AG20443 (cell line): ENCODE measurements at regions not wholly inside any gene's neighbourhood (a gene's known extent, or its start where the extent isn't known, plus 50 kb on each side); places are given as distances from the start of the nearest gene placed in this dataset.

Source experiments
- DNase-seq: peaks from one replicate; pipeline ENCODE4 v3.0.0; 2012; ENCODE audit warnings: low spot score, mixed read lengths

GRCh38 chr13:59494151-59494550 lies 669.6 kb downstream of the DIAPH3 start:
- no peak for DNase-seq

- peak; percentile 67 for DNase-seq
Measured at GRCh38 chr13:59494560-59494970, 669.2 kb downstream of the DIAPH3 start.

DNA sequence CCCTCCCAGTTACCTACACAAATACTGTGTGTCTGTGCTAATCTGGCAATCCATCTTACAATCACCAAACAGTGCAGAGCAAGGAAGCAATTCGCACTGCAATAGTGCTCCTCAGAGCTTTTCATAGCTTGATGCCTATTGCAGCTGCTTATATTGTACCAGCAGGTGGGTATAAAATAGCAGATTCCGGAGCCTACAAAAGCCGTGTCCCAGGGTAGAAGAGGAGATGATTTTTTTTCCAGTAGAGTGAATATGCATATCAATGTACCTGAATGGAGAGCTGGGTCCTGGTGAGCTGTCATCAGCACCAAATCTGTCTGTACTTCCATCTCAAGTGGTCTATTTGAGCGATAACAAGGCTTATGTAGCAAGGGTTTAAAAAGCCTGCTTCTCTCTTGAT lies 668.4 kb downstream of the DIAPH3 start:
- DNase-seq = no peak

DNA sequence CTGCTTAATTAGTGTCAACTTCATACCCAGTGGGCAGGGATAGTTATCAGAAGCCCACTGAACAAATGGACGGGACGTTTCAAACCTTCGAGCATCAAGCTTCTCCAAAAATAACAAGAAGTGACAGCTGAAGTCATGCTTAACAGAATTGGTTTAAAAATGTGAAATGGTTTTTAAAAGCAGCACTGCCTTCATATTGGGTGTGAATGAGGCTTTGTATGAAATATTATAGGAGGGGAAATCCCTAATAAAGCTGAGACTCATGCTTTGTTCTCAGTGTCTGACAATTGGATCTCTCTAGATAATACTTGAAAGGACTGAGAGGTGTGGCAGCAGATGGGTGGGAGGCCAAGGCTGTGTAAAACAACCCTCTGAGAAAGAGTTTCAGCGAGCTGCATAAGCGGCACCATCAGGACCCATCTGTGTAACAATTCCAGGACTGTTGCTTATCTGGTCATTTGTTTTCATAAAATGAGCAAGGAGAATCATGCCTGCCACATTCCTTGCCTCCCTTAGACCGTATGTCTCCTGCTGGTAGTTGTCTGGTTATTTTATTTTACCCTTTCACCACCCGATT lies 667.7 kb downstream of the DIAPH3 start:
- no peak for DNase-seq

- no peak for DNase-seq
Measured at GRCh38 chr13:59497621-59498247, 666.0 kb downstream of the DIAPH3 start.

DNA sequence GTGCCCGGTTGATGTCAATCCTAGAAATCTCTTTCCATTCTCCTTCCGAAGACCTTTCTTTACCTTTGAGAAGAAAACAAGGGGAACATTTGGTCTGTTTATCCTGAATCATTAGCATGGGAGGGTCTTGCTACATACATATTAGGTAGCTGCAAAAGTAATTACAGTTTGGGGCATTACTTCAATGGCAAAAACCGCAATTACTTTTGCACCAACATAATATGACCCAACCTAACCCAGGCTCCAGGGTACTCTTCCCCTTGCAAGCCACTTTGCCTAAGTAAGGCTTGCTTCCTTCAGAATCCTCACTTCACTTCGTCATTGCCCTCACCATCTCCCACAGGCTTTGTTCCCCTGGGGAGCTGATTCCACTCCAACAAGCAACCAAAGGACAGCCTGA lies 662.7 kb downstream of the DIAPH3 start:
- no peak for DNase-seq

DNA sequence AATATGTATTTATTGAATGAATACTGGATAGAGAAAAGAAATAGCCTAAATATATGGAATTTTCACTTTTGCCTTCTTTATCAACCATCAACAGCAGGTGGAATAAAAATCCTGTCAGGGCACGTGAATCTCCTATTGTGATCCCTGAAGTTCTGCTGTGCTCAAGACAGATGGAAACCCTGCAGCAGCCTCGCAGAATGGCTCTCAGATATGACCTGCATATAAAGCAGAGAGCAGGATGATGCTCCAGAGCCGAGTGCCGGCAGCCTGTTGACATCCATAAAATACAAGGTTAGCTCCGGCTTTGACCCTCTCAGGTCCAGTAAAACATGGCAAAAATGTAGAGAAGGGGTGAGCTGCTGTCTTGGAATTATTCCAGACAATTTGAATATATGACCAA lies 659.3 kb downstream of the DIAPH3 start:
- no peak for DNase-seq

DNA sequence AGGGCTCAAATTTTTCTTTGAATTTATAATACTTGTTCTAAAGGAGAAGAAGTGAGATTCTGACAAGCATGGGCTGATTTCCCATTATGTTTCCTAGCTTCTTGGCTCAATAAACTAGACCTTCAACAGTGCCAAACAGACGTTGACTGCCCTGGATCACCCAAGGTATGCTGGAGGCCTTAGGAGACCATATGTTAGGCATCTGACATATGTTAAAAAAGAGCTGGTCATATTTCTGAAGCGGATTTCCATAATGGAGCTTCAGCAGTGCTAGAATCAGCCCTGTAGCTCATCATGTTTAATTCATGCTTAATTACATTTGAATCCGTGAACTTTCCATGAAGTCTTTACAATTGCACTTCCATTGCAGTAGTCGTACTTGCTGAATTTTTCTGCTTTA lies 653.3 kb downstream of the DIAPH3 start:
- no peak for DNase-seq

DNA sequence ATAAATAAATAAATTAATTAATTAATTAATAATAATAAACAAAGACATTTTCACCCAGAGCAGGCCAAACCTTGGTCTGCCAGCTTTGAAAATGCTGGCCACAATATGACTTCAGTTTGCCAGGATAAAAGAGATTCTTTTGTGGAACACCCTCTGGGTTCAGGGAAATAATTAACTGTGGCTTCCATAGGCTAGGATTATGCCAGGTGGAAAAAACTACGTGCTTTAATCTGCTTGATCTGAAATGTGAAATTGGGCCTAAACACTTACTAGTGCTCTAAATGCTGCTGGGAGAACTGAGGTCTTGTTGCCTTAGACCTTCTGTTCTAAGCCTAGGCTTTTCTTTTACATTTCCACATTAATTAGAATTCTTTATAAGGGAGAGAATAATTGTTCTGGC lies 650.0 kb downstream of the DIAPH3 start:
- DNase-seq = no peak

DNA sequence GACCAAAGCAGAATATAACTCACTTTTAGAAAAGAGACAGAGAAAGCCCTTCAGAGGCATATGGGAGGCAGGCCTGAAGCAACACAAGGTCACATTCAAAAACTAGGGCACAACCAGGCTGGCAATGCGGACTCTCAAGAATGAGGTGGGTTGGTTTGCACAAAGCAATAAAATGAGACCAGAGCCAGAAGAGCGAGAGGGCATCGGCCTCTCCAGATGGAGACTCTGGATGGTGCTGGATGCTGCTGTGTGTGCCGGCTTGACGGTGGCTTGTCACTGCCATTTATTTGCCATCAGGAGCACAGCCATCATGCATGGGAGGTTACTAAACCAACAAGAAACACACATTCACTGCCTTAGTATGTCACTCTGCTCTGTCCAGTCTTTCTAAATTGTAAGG lies 649.4 kb downstream of the DIAPH3 start:
- DNase-seq = no peak

DNA sequence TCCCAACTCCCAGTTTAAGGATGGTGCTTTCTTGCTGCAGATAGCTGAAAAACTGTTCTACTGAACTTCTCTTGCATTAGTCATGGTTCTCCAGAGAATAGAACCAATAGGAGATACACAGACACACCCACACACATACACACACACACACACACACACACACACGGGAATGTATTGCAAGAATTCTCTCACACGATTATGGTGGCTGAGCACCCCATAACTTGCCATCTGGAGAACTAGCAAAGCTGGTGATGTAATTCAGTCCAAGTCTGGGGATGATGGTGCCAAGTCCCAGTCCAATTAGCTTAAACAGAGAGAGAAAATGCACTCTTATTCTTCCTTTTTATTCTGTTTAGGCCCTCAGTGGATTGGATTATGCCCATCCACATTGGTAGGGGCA lies 643.9 kb downstream of the DIAPH3 start:
- DNase-seq = no peak

DNA sequence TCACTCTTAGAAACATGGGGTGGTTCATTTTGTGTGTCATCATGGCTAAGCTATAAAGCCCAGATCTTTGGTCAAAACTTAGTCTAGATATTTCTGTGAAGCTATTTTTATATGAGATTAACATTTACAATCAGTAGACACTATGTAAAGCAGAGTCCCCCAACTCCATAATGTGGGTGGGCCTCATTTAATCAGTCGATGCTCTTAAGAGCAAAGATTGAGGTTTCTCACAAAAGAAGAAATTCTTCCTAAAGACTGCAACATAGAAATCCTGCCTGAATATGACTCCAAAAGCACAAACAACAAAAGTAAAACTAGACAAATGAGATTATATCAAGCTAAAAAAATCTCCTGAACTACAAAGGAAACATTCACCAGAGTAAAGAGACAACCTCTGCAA lies 642.2 kb downstream of the DIAPH3 start:
- no peak for DNase-seq

DNA sequence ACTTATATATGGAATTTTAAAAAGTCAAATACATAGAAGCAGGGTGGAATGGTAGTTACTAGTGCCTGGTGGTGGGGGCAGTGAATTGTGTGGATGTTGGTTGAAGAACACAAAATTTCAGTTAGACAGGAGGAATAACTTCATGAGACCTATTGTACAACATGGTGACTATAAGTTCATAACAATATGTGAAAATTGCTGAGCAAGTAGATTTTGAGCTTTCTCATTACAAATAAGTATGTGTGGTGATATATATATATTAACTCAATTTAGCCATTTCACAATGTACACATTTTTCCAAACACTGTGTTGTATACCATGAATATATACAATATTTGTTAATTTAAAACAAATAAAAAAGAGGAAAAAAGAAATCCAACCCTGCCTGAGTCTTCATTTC lies 641.1 kb downstream of the DIAPH3 start:
- DNase-seq = no peak

GRCh38 chr13:59527500-59527899 lies 636.2 kb downstream of the DIAPH3 start:
- no peak for DNase-seq

- peak; percentile 38 for DNase-seq
Measured at GRCh38 chr13:59531571-59532091, 632.1 kb downstream of the DIAPH3 start.

GRCh38 chr13:59532405-59532804 lies 631.3 kb downstream of the DIAPH3 start:
- DNase-seq = no peak

DNA sequence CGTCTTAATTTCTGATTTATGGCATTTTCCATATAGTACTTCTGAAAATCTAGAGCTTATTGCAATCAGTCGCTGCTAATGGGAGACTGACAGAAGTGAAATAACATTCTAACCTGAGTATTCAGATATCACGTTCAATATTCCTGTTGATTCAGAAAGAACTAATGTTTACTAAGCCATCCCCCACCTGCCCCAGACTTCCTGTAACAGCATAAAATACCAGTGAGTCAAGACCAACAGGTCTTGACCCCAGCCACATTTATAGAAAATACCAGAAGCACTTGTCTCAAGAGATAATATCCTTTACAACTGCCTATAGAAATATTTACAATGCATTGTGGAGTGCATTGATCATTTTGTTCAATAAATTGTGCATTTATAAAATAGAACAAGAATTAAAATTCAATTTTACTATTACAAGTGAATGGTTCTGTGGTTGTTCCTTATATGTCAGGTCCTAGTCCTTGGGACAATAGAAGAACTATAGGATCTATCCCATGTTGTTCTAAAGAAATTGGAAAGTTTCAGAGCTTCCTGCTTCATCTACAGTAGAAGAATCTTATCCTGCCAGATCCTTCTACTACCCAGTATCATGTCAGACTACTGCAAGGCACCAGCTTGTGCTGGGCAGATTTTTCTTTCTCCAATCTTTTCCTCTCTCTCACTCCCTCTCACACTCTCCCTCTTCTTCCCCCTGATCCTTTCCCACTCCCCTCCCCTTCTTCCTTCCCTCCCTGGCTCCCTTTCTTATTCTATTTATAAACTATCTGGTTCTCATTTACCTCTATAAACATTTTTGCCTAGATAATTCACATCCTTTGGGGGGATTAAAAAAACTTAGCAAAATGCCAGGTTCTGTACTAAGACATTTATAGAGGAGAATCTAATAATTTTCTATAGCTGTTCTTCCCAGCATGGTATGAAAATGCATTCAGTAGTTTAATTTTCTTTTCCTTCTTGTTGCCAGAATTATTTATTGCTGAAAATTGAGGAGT lies 629.9 kb downstream of the DIAPH3 start:
- DNase-seq = no peak

GRCh38 chr13:59534806-59535205 lies 628.9 kb downstream of the DIAPH3 start:
- DNase-seq = no peak

- no peak for DNase-seq
Measured at GRCh38 chr13:59537500-59537899, 626.2 kb downstream of the DIAPH3 start.

GRCh38 chr13:59538512-59538911 lies 625.2 kb downstream of the DIAPH3 start:
- no peak for DNase-seq

- no peak for DNase-seq
Measured at GRCh38 chr13:59542303-59542702, 621.4 kb downstream of the DIAPH3 start.

GRCh38 chr13:59543418-59543817 lies 620.3 kb downstream of the DIAPH3 start:
- no peak for DNase-seq

GRCh38 chr13:59545007-59545406 lies 618.7 kb downstream of the DIAPH3 start:
- no peak for DNase-seq
